ENCODE measurements at regions not wholly inside any gene's neighbourhood (a gene's known extent, or its start where the extent isn't known, plus 50 kb on each side); places are given as distances from the start of the nearest gene placed in this dataset.

DNA sequence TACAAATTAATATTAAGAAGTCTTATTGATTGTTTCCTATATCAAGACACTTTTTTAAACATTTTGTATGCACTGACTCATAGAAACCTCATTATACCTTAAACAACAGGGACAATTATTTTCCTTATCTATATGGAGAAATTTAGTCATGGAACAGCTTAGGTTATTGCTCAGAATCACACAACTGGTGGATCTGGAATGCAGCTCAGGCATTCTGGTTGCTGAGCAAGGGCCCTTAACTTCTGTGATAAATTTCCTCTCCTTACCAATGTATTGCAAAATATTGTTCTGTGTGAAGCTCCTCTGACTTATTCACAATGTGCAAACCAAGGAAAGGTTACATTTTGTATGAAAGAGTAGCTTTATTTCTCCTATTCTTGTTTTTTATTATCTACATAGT, 817.8 kb downstream of the LRFN5 start:
- TF ChIP-seq POLR2A (IDR thresholded peaks at IDR 0.05) (no peak), CTCF (IDR thresholded peaks at IDR 0.05) (no peak), EP300 (IDR thresholded peaks at IDR 0.05; ENCODE audit: low read depth) (no peak), POLR2AphosphoS5 (IDR thresholded peaks at IDR 0.05) (no peak)
